B cell (primary cell): ENCODE measurements at regions not wholly inside any gene's neighbourhood (a gene's known extent, or its start where the extent isn't known, plus 50 kb on each side); places are given as distances from the start of the nearest gene placed in this dataset.

ENCODE experiments used
- ATAC-seq: fragments of 200-7000 bp; cut with Tn5 transposase; one replicate; pipeline ENCODE4 v1.10.0; 2021; ENCODE audit warnings: low read depth, mild to moderate bottlenecking, moderate number of reproducible peaks, moderate library complexity
- CTCF ChIA-PET: fragments of 350-600 bp; sonication (Branson Sonifier 250); formaldehyde crosslinking; loops from one replicate; lab custom pipeline; 2021; ENCODE audit warnings: antibody characterized with exemption, inconsistent platforms; lab: Charles Lee
- POLR2A ChIA-PET: fragments of 350-600 bp; sonication (Branson Sonifier 250); formaldehyde crosslinking; loops from one replicate; lab custom pipeline; 2021; ENCODE audit warnings: antibody characterized with exemption; lab: Charles Lee
- DNase-seq: peaks from one replicate; pipeline ENCODE4 v3.0.0; 2013
- H2AFZ ChIP-seq: 2 replicates; pipeline ENCODE4 v1.6.1; 2012; ENCODE audit warnings: mild to moderate bottlenecking, low read depth, low read length; ENCODE audit not compliant: insufficient read depth, poor library complexity, severe bottlenecking
- H3K27ac ChIP-seq, 2 donors: 1 replicate in 1 of 2; 2 replicates in 1 of 2; pipeline ENCODE4 v1.5.1; 2012 to 2013; ENCODE audit warnings: low read length in 2 of 2, mild to moderate bottlenecking in 2 of 2, moderate library complexity in 1 of 2
- H3K27me3 ChIP-seq, 4 experiments: fragments of 200-600 bp in 1 of 4; sonication (generic) in 1 of 4; replicated peaks in 1 of 4; 1 replicate in 2 of 4; 2 replicates in 2 of 4; pipeline versions ENCODE4 v1.6.1 to v1.7.0; 2013 to 2016; ENCODE audit warnings: low read length in 3 of 4, mild to moderate bottlenecking in 2 of 4, mixed read lengths in 1 of 4, moderate library complexity in 1 of 4; ENCODE audit not compliant: insufficient read depth in 4 of 4, control insufficient read depth in 3 of 4; ENCODE audit errors: control extremely low read depth in 1 of 4
- H3K36me3 ChIP-seq, 2 experiments: replicated peaks in 1 of 2; 1 replicate in 1 of 2; 2 replicates in 1 of 2; pipeline versions ENCODE4 v1.6.1 to v1.7.1; 2013; ENCODE audit warnings: low read length in 1 of 2; ENCODE audit not compliant: insufficient read depth in 2 of 2, control insufficient read depth in 1 of 2; ENCODE audit errors: control extremely low read depth in 1 of 2, extremely low read depth in 1 of 2
- H3K4me1 ChIP-seq, 2 donors: fragments of 200-600 bp in 1 of 2; sonication (generic) in 1 of 2; 1 replicate in 1 of 2; 2 replicates in 1 of 2; pipeline versions ENCODE4 v1.5.1 to v1.6.1; 2013 to 2017; ENCODE audit warnings: low read length in 2 of 2; ENCODE audit not compliant: control insufficient read depth in 2 of 2, insufficient read depth in 2 of 2
- H3K4me2 ChIP-seq: replicated peaks from 2 replicates; pipeline ENCODE3; 2012; ENCODE audit warnings: mild to moderate bottlenecking, low read depth, low read length; ENCODE audit not compliant: poor library complexity, severe bottlenecking
- H3K4me3 ChIP-seq, 5 experiments: fragments of 200-600 bp in 1 of 5; sonication (generic) in 1 of 5; 1 replicate in 3 of 5; 2 replicates in 2 of 5; pipeline versions ENCODE4 v1.5.1 to v1.7.0; 2011 to 2016; ENCODE audit warnings: low read length in 4 of 5, mild to moderate bottlenecking in 4 of 5, low read depth in 2 of 5, control low read depth in 1 of 5, moderate library complexity in 1 of 5; ENCODE audit not compliant: insufficient read depth in 1 of 5; ENCODE audit errors: control extremely low read depth in 1 of 5, extremely low read depth in 1 of 5
- H3K79me2 ChIP-seq: fragments of 200-600 bp; sonication (generic); one replicate; pipeline ENCODE4 v1.6.0; 2016; ENCODE audit warnings: low read length; ENCODE audit not compliant: control insufficient read depth, insufficient read depth
- H3K9ac ChIP-seq: fragments of 200-600 bp; sonication (generic); 2 replicates; pipeline ENCODE4 v1.6.1; 2017; ENCODE audit warnings: mild to moderate bottlenecking, low read length, moderate library complexity
- H3K9me3 ChIP-seq, 3 donors: one replicate each; pipeline versions ENCODE4 v1.6.1 to v1.7.1; 2013; ENCODE audit warnings: low read length in 2 of 3; ENCODE audit not compliant: control insufficient read depth in 2 of 3, insufficient read depth in 1 of 3; ENCODE audit errors: control extremely low read depth in 1 of 3
- H4K20me1 ChIP-seq: 2 replicates; pipeline ENCODE4 v1.6.0; 2012; ENCODE audit warnings: mild to moderate bottlenecking, low read length; ENCODE audit not compliant: insufficient read depth, control insufficient read depth, poor library complexity, severe bottlenecking
- H3K27ac Mint-ChIP-seq: one replicate; pipeline ENCODE4 v1.8.0; 2021; ENCODE audit warnings: mixed read lengths
- H3K27me3 Mint-ChIP-seq: one replicate; pipeline ENCODE4 v1.8.0; 2021; ENCODE audit warnings: mixed read lengths
- H3K4me1 Mint-ChIP-seq: one replicate; pipeline ENCODE4 v1.8.0; 2021; ENCODE audit warnings: mixed read lengths
- H3K4me3 Mint-ChIP-seq: one replicate; pipeline ENCODE4 v1.8.0; 2021; ENCODE audit warnings: mixed read lengths
- H3K9me3 Mint-ChIP-seq: one replicate; pipeline ENCODE4 v1.8.0; 2022; ENCODE audit warnings: mixed read lengths; ENCODE audit not compliant: insufficient read depth
- EZH2 ChIP-seq: IDR thresholded peaks from 2 replicates; pipeline ENCODE4 v1.6.1; 2012; ENCODE audit warnings: borderline replicate concordance, low read depth, mild to moderate bottlenecking, moderate library complexity, low read length; ENCODE audit not compliant: insufficient read depth, poor library complexity, severe bottlenecking
- WGBS: methylation state at CpG from one replicate; pipeline ENCODE4 v1.1.5; 2013; ENCODE audit warnings: missing lambda C conversion rate; ENCODE audit not compliant: insufficient coverage; 5-methylcytosine and 5-hydroxymethylcytosine counted together
- intact Hi-C: fragments of 100-400 bp; cut with micrococcal nuclease; formaldehyde crosslinking; loops from one replicate; pipeline ENCODE4 v1.10.0; 2022
- TF ChIP-seq, protein P1 (sequence below): fragments of 200-600 bp; IDR thresholded peaks from one replicate; pipeline ENCODE4 v1.8.0; 2022; ENCODE audit warnings: antibody characterized with exemption, mild to moderate bottlenecking

DNA sequence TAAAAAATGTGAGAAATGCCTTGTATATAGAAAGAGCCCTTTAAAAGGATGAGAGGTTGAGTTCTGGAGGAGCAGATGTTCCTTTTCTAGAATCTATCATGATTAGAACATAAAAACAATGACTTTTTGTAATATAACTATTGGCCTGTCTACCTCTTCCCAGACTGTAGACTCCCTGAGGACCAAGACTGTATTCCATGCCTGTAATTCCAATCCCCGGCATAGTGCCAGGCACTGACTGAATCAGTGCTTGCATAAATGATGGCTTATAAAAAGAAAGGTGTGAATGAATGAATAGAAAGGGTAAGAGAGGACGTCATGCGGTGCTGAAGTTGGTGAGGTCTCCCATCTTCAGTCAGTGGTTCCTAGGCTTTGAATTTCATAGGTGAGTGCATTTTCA is 92.6 kb upstream of the GDNF start:
- no peak for TF ChIP-seq EZH2
- TF ChIP-seq, protein P1, sequence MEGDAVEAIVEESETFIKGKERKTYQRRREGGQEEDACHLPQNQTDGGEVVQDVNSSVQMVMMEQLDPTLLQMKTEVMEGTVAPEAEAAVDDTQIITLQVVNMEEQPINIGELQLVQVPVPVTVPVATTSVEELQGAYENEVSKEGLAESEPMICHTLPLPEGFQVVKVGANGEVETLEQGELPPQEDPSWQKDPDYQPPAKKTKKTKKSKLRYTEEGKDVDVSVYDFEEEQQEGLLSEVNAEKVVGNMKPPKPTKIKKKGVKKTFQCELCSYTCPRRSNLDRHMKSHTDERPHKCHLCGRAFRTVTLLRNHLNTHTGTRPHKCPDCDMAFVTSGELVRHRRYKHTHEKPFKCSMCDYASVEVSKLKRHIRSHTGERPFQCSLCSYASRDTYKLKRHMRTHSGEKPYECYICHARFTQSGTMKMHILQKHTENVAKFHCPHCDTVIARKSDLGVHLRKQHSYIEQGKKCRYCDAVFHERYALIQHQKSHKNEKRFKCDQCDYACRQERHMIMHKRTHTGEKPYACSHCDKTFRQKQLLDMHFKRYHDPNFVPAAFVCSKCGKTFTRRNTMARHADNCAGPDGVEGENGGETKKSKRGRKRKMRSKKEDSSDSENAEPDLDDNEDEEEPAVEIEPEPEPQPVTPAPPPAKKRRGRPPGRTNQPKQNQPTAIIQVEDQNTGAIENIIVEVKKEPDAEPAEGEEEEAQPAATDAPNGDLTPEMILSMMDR: no peak
- POLR2A ChIA-PET: no interaction called here
- peaks cover 0 to 4% (median 0%) of the 10 kb centered on the region in 4 experiments for H3K27me3 ChIP-seq
- no peaks in the 10 kb centered on the region for H3K79me2 ChIP-seq
- no peak for ATAC-seq
- no peak overlapping the region for H2AFZ ChIP-seq
- Mint-ChIP-seq H3K9me3 (no peaks in the 10 kb centered on the region), H3K4me3 (no peak overlapping the region), H3K4me1 (no peaks in the 10 kb centered on the region), H3K27ac (no peak overlapping the region), H3K27me3 (no peaks in the 10 kb centered on the region)
- no peak for DNase-seq
- no peak overlapping the region for H3K4me3 ChIP-seq
- CTCF ChIA-PET: no interaction called here
- H3K27ac ChIP-seq: no peak overlapping the region
- H3K4me1 ChIP-seq: no peaks in the 10 kb centered on the region
- intact Hi-C loops: no loop called here
- H4K20me1 ChIP-seq: no peaks in the 10 kb centered on the region
- no peak overlapping the region for H3K9ac ChIP-seq
- H3K36me3 ChIP-seq: no peaks in the 10 kb centered on the region
- no peak overlapping the region for H3K4me2 ChIP-seq
- 100% methylated on average over 2 of the region's 3 CpGs for WGBS
- H3K9me3 ChIP-seq: peaks cover 0 to 8% (median 0%) of the 10 kb centered on the region in 3 donors

DNA sequence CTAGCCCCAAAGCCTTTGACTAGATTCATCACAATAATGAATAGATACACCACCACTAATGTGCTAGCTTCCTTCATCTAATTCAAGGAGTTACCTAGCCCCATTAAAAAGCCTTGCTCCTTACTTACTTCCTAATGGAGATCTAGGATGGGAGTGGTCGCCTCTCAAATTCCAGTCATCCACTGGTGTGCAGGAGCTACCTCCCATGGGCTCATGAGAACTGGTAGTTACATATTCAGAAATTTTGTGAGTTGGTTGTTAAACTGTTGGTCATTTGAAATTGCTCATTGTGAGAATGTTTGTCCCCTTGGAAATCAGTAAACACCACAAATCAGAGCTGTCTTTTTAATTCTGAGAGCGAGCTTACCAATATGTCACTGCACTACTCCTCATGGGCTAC is 91.7 kb upstream of the GDNF start:
- H3K9me3 Mint-ChIP-seq: no peaks in the 10 kb centered on the region
- Histone ChIP-seq H3K9ac (no peak overlapping the region), H3K79me2 (no peaks in the 10 kb centered on the region), H3K4me2 (no peak overlapping the region), H3K9me3 (peaks cover 0 to 6% (median 0%) of the 10 kb centered on the region in 3 donors), H3K4me3 (no peak overlapping the region), H3K4me1 (no peaks in the 10 kb centered on the region), H3K27ac (no peak overlapping the region), H4K20me1 (no peaks in the 10 kb centered on the region), H3K36me3 (no peaks in the 10 kb centered on the region), H3K27me3 (peaks cover 0 to 6% (median 0%) of the 10 kb centered on the region in 4 experiments), H2AFZ (no peak overlapping the region)
- DNase-seq: no peak
- no peak overlapping the region for H3K4me3 Mint-ChIP-seq
- H3K27ac Mint-ChIP-seq: no peak overlapping the region
- no CpG with 5 or more reads among the region's 2 CpGs for WGBS
- intact Hi-C loops: no loop called here
- no peaks in the 10 kb centered on the region for H3K4me1 Mint-ChIP-seq
- peaks cover 6% of the 10 kb centered on the region for H3K27me3 Mint-ChIP-seq
- ChIA-PET POLR2A (no interaction called here), CTCF (no interaction called here)
- no peak for ATAC-seq
- no peak for TF ChIP-seq EZH2
- TF ChIP-seq, protein P1: no peak
